ENCODE measurements at regions not wholly inside any gene's neighbourhood (a gene's known extent, or its start where the extent isn't known, plus 50 kb on each side); places are given as distances from the start of the nearest gene placed in this dataset.

GRCh38 chr10:128851726-128852125, 615.3 kb upstream of the MGMT start:
- POLR2A ChIA-PET = no interaction called here
- CTCF ChIA-PET = no interaction called here

- POLR2A ChIA-PET = no interaction called here
- CTCF ChIA-PET = no interaction called here
These were observed 614.6 kb upstream of the MGMT start for GRCh38 chr10:128852449-128852848.

GRCh38 chr10:128852902-128853301, 614.1 kb upstream of the MGMT start:
- CTCF ChIA-PET = no interaction called here
- POLR2A ChIA-PET = no interaction called here

- CTCF ChIA-PET = no interaction called here
- POLR2A ChIA-PET = no interaction called here
These were observed 613.5 kb upstream of the MGMT start for GRCh38 chr10:128853537-128853936.

- POLR2A ChIA-PET = no interaction called here
- CTCF ChIA-PET = no interaction called here
These were observed 612.8 kb upstream of the MGMT start for GRCh38 chr10:128854204-128854603.

GRCh38 chr10:128854963-128855362, 612.1 kb upstream of the MGMT start:
- ChIA-PET POLR2A (no interaction called here), CTCF (no interaction called here)

GRCh38 chr10:128855618-128856428, 611.2 kb upstream of the MGMT start:
- CTCF ChIA-PET = no interaction called here
- POLR2A ChIA-PET = no interaction called here

- ChIA-PET POLR2A (no interaction called here), CTCF (no interaction called here)
These were observed 607.2 kb upstream of the MGMT start for GRCh38 chr10:128859738-128860386.

GRCh38 chr10:128860574-128860973, 606.5 kb upstream of the MGMT start:
- ChIA-PET CTCF (no interaction called here), POLR2A (no interaction called here)

- CTCF ChIA-PET = no interaction called here
- POLR2A ChIA-PET = no interaction called here
These were observed 605.8 kb upstream of the MGMT start for GRCh38 chr10:128861018-128861901.

GRCh38 chr10:128863411-128863810, 603.6 kb upstream of the MGMT start:
- ChIA-PET POLR2A (no interaction called here), CTCF (no interaction called here)

GRCh38 chr10:128863823-128864405, 603.1 kb upstream of the MGMT start:
- CTCF ChIA-PET = no interaction called here
- POLR2A ChIA-PET = no interaction called here

- CTCF ChIA-PET = no interaction called here
- POLR2A ChIA-PET = no interaction called here
These were observed 602.3 kb upstream of the MGMT start for GRCh38 chr10:128864554-128865295.

- CTCF ChIA-PET = no interaction called here
- POLR2A ChIA-PET = no interaction called here
These were observed 601.4 kb upstream of the MGMT start for GRCh38 chr10:128865436-128866195.

GRCh38 chr10:128866551-128866950, 600.5 kb upstream of the MGMT start:
- POLR2A ChIA-PET = no interaction called here
- CTCF ChIA-PET = no interaction called here

GRCh38 chr10:128867210-128867609, 599.8 kb upstream of the MGMT start:
- ChIA-PET POLR2A (no interaction called here), CTCF (no interaction called here)

GRCh38 chr10:128867819-128868218, 599.2 kb upstream of the MGMT start:
- ChIA-PET CTCF (no interaction called here), POLR2A (no interaction called here)

- POLR2A ChIA-PET = no interaction called here
- CTCF ChIA-PET = no interaction called here
These were observed 598.6 kb upstream of the MGMT start for GRCh38 chr10:128868481-128868880.

- CTCF ChIA-PET = no interaction called here
- POLR2A ChIA-PET = no interaction called here
These were observed 597.8 kb upstream of the MGMT start for GRCh38 chr10:128869101-128869749.

Data from activated CD8-positive, alpha-beta memory T cell treated with anti-CD3 and anti-CD28 coated beads for 36 hours (primary cell).